ENCODE measurements at regions not wholly inside any gene's neighbourhood (a gene's known extent, or its start where the extent isn't known, plus 50 kb on each side); places are given as distances from the start of the nearest gene placed in this dataset.

- no peak for TF ChIP-seq CTCF (IDR thresholded peaks at IDR 0.05; ENCODE audit: insufficient read depth, low read depth, low read length, missing control alignments)
- DNase-seq (ENCODE audit: low read depth): no peak
These were observed 186.5 kb upstream of the FSTL5 start for GRCh38 chr4:162350331-162350730.

GRCh38 chr4:162349395-162349794 lies 185.6 kb upstream of the FSTL5 start:
- TF ChIP-seq CTCF (IDR thresholded peaks at IDR 0.05; ENCODE audit: insufficient read depth, low read depth, low read length, missing control alignments): no peak
- no peak for DNase-seq (ENCODE audit: low read depth)

More at GRCh38 chr4:162350331-162350730, 186.5 kb upstream of the FSTL5 start:
- no peak overlapping the region for H3K4me3 ChIP-seq (ENCODE audit: low read depth, low read length)

DNA sequence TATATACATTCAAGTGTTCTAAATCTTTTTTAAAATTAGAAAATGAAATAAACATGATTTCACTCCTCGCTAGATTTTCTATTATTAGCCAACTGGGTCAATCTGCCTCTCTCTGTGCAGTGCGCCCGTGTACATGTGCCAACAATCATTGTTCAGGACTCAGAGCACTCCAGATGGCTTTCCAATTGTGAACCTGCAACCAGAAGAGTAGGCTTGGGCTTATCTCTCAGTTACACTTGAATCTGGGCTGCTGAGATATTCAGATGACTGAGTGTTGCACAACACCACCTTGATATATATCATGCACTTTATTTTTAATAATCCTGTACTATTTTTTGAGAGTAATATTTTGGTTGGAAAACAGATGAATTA lies 184.0 kb upstream of the FSTL5 start:
- H3K4me3 ChIP-seq (ENCODE audit: low read depth, low read length): no peak overlapping the region
- no peak for TF ChIP-seq CTCF (IDR thresholded peaks at IDR 0.05; ENCODE audit: insufficient read depth, low read depth, low read length, missing control alignments)
- DNase-seq (ENCODE audit: low read depth): no peak

More at GRCh38 chr4:162349395-162349794, 185.6 kb upstream of the FSTL5 start:
- H3K4me3 ChIP-seq (ENCODE audit: low read depth, low read length): no peak overlapping the region

GRCh38 chr4:162347156-162347841 lies 183.5 kb upstream of the FSTL5 start:
- no peak for DNase-seq (ENCODE audit: low read depth)
- no peak for TF ChIP-seq CTCF (IDR thresholded peaks at IDR 0.05; ENCODE audit: insufficient read depth, low read depth, low read length, missing control alignments)
- no peak overlapping the region for H3K4me3 ChIP-seq (ENCODE audit: low read depth, low read length)

- H3K4me3 ChIP-seq (ENCODE audit: low read depth, low read length): no peak overlapping the region
- DNase-seq (ENCODE audit: low read depth): no peak
- TF ChIP-seq CTCF (IDR thresholded peaks at IDR 0.05; ENCODE audit: insufficient read depth, low read depth, low read length, missing control alignments): no peak
These were observed 180.2 kb upstream of the FSTL5 start for GRCh38 chr4:162343967-162344366.

DNA sequence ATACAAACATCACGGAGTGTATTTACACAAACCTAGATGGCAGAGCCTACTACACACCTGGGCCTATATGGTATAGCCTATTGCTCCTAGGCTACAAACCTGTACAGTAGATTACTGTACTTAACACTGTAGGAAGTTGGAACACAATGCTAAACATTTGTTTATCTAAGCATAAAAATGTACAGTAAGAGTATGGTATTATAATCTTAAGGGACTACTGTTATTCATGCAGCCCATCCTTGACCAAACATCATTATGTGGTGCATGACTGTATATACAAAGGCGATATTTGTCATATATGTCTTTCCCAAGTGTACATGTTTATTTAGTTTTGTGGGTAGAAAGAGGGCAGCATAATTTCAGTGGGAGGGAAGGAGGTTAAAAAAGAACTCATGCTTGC lies 177.7 kb upstream of the FSTL5 start:
- no peak for DNase-seq (ENCODE audit: low read depth)
- no peak for TF ChIP-seq CTCF (IDR thresholded peaks at IDR 0.05; ENCODE audit: insufficient read depth, low read depth, low read length, missing control alignments)
- H3K4me3 ChIP-seq (ENCODE audit: low read depth, low read length): no peak overlapping the region

DNA sequence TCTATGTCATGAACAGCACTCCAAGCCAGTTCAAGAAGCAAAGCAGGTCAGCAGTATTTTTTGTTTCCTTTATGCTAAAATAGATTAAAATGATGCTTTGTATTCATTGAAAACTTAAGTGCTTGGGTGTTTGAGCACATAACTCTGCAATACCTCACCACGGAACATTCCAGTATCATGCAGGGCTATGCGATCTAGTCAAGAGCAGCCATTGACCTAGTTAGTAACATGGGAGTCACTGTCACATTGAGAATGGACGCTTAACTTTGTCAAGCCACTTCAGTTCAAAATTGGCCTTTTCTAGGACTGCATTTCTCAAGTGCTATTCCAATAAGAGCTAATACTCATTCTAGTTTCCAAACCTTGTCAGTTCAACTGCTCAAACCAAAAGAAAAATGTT lies 160.1 kb upstream of the FSTL5 start:
- TF ChIP-seq CTCF (IDR thresholded peaks at IDR 0.05; ENCODE audit: insufficient read depth, low read depth, low read length, missing control alignments): no peak
- H3K4me3 ChIP-seq (ENCODE audit: low read depth, low read length): no peak overlapping the region
- DNase-seq (ENCODE audit: low read depth): no peak

All from GM12865 (cell line).